GM21360 (cell line): ENCODE measurements at regions not wholly inside any gene's neighbourhood (a gene's known extent, or its start where the extent isn't known, plus 50 kb on each side); places are given as distances from the start of the nearest gene placed in this dataset.

ENCODE experiments used
- ATAC-seq: cut with Tn5 transposase; IDR thresholded peaks from one replicate; pipeline ENCODE4 v1.9.1; 2021; ENCODE audit warnings: mild to moderate bottlenecking, moderate library complexity; ENCODE audit not compliant: unreplicated experiment

DNA sequence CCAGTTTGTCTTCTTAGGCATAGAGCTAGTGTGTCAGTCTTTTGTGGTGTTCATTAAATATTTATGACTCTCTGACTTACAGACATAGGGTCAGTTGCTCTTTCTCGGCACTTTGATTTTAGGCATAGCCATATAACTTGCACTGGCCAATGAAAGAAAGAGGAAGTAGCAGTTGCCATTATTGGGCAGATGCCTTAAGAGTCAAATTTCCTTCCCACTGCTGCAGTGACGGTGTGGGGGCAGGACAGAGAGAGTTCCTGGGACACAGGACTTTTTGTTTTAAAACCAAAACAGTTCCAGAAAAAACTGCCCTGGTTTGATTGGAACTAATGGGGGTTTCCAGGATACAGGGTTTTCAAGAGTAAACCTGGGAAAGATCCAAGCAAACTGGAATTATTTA, 60.2 kb upstream of the PHF14 start:
- no peak for ATAC-seq

- ATAC-seq, result no peak
Observed at GRCh38 chr7:10918093-10918590, 55.5 kb upstream of the PHF14 start.

DNA sequence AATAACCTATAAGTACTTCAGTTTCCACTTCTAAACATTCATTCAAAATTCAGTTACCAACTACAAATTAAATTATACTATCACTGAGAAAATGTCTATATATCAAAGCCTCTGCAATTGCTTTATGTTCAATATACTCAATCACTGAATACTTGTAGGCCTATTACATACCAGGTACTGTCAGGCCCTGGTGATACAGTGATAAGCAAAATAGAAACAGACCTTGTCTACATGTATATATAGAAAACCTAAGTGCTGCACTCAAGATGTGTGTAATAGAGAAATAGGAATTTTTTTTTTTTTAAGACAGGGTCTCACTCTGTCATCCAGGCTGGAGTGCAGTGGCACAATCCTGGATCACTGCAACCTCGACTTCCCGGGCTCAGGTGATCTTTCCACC, 53.7 kb upstream of the PHF14 start:
- no peak for ATAC-seq
